ENCODE measurements at regions not wholly inside any gene's neighbourhood (a gene's known extent, or its start where the extent isn't known, plus 50 kb on each side); places are given as distances from the start of the nearest gene placed in this dataset.

- Histone ChIP-seq H3K4me3 (no peak overlapping the region), H3K27me3 (no peaks in the 10 kb centered on the region), H3K4me1 (peaks cover 0 to 8% (median 0%) of the 10 kb centered on the region in 4 donors), H3K36me3 (no peaks in the 10 kb centered on the region), H3K9me3 (no peaks in the 10 kb centered on the region), H3K27ac (no peak overlapping the region)
- TF ChIP-seq POLR2AphosphoS5 (IDR thresholded peaks at IDR 0.05) (no peak), EP300 (IDR thresholded peaks at IDR 0.05) (no peak), CTCF (IDR thresholded peaks at IDR 0.05) (no peak), POLR2A (IDR thresholded peaks at IDR 0.05) (no peak)
- DNase-seq (no peak), ATAC-seq (ENCODE audit: low FRiP score in 2 of 2) (no peak)
- 57 to 66% methylated on average over 2 of the region's 2 CpGs for WGBS, 2 donors
These were observed 104.9 kb upstream of the FOXP2 start for GRCh38 chr7:114309729-114310128.

DNA sequence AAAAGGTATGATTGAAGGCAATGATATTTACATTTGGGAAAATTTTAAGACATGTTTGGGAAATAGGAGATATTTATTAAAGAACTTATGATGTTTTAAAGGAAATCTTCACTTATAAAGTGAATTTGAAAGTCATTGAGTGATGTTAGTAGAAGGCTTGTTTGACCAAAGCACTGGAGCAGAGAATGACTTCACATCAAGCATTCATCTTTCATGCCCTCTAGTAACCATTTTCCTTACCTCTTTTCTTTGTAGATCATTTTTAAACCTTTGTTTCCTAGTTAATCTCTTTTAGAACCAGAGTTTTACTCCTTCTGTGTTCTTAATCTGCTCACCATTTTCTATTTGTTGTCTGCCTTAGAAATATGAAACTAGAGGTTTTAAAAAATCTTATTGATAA is 111.3 kb upstream of the FOXP2 start:
- Histone ChIP-seq H3K4me1 (no peaks in the 10 kb centered on the region), H3K36me3 (no peaks in the 10 kb centered on the region), H3K9me3 (no peaks in the 10 kb centered on the region), H3K4me3 (no peak overlapping the region), H3K27ac (no peak overlapping the region), H3K27me3 (no peaks in the 10 kb centered on the region)
- ATAC-seq (ENCODE audit: low FRiP score in 2 of 2) (no peak), DNase-seq (no peak)
- TF ChIP-seq POLR2A (IDR thresholded peaks at IDR 0.05) (no peak), EP300 (IDR thresholded peaks at IDR 0.05) (no peak), CTCF (IDR thresholded peaks at IDR 0.05) (no peak), POLR2AphosphoS5 (IDR thresholded peaks at IDR 0.05) (no peak)

GRCh38 chr7:114302858-114303257 is 111.8 kb upstream of the FOXP2 start:
- H3K27ac ChIP-seq, result no peak overlapping the region
- WGBS, 2 donors, result 84 to 90% methylated on average over 4 of the region's 4 CpGs
- H3K27me3 ChIP-seq, result no peaks in the 10 kb centered on the region
- H3K36me3 ChIP-seq, result no peaks in the 10 kb centered on the region
- no peak for TF ChIP-seq POLR2AphosphoS5 (IDR thresholded peaks at IDR 0.05)
- no peak for TF ChIP-seq EP300 (IDR thresholded peaks at IDR 0.05)
- TF ChIP-seq CTCF (IDR thresholded peaks at IDR 0.05), result no peak
- TF ChIP-seq POLR2A (IDR thresholded peaks at IDR 0.05), result no peak
- DNase-seq, result no peak
- ATAC-seq (ENCODE audit: low FRiP score in 2 of 2), result no peak
- no peaks in the 10 kb centered on the region for H3K4me1 ChIP-seq
- no peak overlapping the region for H3K4me3 ChIP-seq
- H3K9me3 ChIP-seq, result no peaks in the 10 kb centered on the region

GRCh38 chr7:114298011-114298410 is 116.6 kb upstream of the FOXP2 start:
- H3K9me3 ChIP-seq, result no peaks in the 10 kb centered on the region
- DNase-seq (no peak), ATAC-seq (ENCODE audit: low FRiP score in 2 of 2) (no peak)
- no peaks in the 10 kb centered on the region for H3K27me3 ChIP-seq
- H3K36me3 ChIP-seq, result no peaks in the 10 kb centered on the region
- no peaks in the 10 kb centered on the region for H3K4me1 ChIP-seq
- H3K4me3 ChIP-seq, result no peak overlapping the region
- 50 to 56% methylated on average over 4 of the region's 4 CpGs for WGBS, 2 donors
- no peak overlapping the region for H3K27ac ChIP-seq
- TF ChIP-seq POLR2A (IDR thresholded peaks at IDR 0.05) (no peak), EP300 (IDR thresholded peaks at IDR 0.05) (no peak), POLR2AphosphoS5 (IDR thresholded peaks at IDR 0.05) (no peak), CTCF (IDR thresholded peaks at IDR 0.05) (no peak)

DNA sequence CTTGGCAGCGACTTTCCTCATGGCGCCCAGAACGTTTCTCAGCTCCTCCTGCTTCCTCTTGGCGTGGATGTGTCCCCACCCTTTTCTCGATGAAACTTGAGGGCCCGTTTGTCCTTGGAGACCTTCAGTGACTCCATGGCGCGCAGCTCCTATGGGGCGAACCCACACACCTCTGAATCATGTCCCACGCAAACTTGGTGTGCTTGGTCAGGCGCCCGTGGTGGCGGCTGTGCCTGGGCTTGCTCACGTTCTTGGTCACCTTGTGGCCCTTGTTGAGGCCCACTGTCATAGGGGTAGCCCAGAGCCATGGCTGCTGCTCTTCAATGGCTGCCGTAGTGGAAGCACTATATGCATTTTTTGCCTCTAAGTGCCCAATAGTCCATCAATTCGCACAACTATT is 117.5 kb upstream of the FOXP2 start:
- Histone ChIP-seq H3K4me3 (no peak overlapping the region), H3K27me3 (no peaks in the 10 kb centered on the region), H3K9me3 (no peaks in the 10 kb centered on the region), H3K27ac (no peak overlapping the region), H3K36me3 (no peaks in the 10 kb centered on the region), H3K4me1 (no peaks in the 10 kb centered on the region)
- WGBS, 2 donors, result 93 to 94% methylated on average over 16 of the region's 16 CpGs
- peak in 1 of 2 donors; percentile 38 for DNase-seq
- no peak for ATAC-seq (ENCODE audit: low FRiP score in 2 of 2)
- TF ChIP-seq EP300 (IDR thresholded peaks at IDR 0.05), result no peak
- no peak for TF ChIP-seq CTCF (IDR thresholded peaks at IDR 0.05)
- no peak for TF ChIP-seq POLR2A (IDR thresholded peaks at IDR 0.05)
- no peak for TF ChIP-seq POLR2AphosphoS5 (IDR thresholded peaks at IDR 0.05)
